A172 (cell line): ENCODE measurements at regions not wholly inside any gene's neighbourhood (a gene's known extent, or its start where the extent isn't known, plus 50 kb on each side); places are given as distances from the start of the nearest gene placed in this dataset.

ENCODE experiments used
- DNase-seq: peaks from one replicate; pipeline ENCODE4 v3.0.0-alpha.2; 2015; ENCODE audit warnings: low spot score

GRCh38 chr3:110226645-110227044 is 845.0 kb upstream of the NECTIN3 start:
- DNase-seq, result no peak

GRCh38 chr3:110227991-110228390 is 843.6 kb upstream of the NECTIN3 start:
- DNase-seq, result no peak

GRCh38 chr3:110234831-110235230 is 836.8 kb upstream of the NECTIN3 start:
- DNase-seq, result no peak

GRCh38 chr3:110236976-110237610 is 834.5 kb upstream of the NECTIN3 start:
- no peak for DNase-seq

GRCh38 chr3:110243081-110243480 is 828.5 kb upstream of the NECTIN3 start:
- no peak for DNase-seq

GRCh38 chr3:110246796-110247376 is 824.7 kb upstream of the NECTIN3 start:
- no peak for DNase-seq

GRCh38 chr3:110248666-110249065 is 823.0 kb upstream of the NECTIN3 start:
- DNase-seq, result no peak

- no peak for DNase-seq
Measured at GRCh38 chr3:110253794-110254193, 817.8 kb upstream of the NECTIN3 start.

GRCh38 chr3:110254591-110254990 is 817.0 kb upstream of the NECTIN3 start:
- no peak for DNase-seq

- no peak for DNase-seq
Measured at GRCh38 chr3:110261141-110261540, 810.5 kb upstream of the NECTIN3 start.

GRCh38 chr3:110262896-110263295 is 808.7 kb upstream of the NECTIN3 start:
- no peak for DNase-seq

- no peak for DNase-seq
Measured at GRCh38 chr3:110265302-110265701, 806.3 kb upstream of the NECTIN3 start.

- no peak for DNase-seq
Measured at GRCh38 chr3:110267304-110267845, 804.2 kb upstream of the NECTIN3 start.

GRCh38 chr3:110272525-110272924 is 799.1 kb upstream of the NECTIN3 start:
- no peak for DNase-seq

- DNase-seq, result no peak
Measured at GRCh38 chr3:110291886-110292501, 779.6 kb upstream of the NECTIN3 start.

GRCh38 chr3:110293660-110294059 is 778.0 kb upstream of the NECTIN3 start:
- DNase-seq, result no peak

GRCh38 chr3:110296885-110297284 is 774.7 kb upstream of the NECTIN3 start:
- DNase-seq, result no peak

- no peak for DNase-seq
Measured at GRCh38 chr3:110301781-110302180, 769.8 kb upstream of the NECTIN3 start.

- no peak for DNase-seq
Measured at GRCh38 chr3:110307065-110307809, 764.4 kb upstream of the NECTIN3 start.

GRCh38 chr3:110311541-110311940 is 760.1 kb upstream of the NECTIN3 start:
- DNase-seq, result no peak

GRCh38 chr3:110314512-110315114 is 757.0 kb upstream of the NECTIN3 start:
- DNase-seq, result peak; percentile 46

GRCh38 chr3:110318108-110318507 is 753.5 kb upstream of the NECTIN3 start:
- peak; percentile 52 for DNase-seq
